RWPE1 (cell line): ENCODE measurements at regions not wholly inside any gene's neighbourhood (a gene's known extent, or its start where the extent isn't known, plus 50 kb on each side); places are given as distances from the start of the nearest gene placed in this dataset.

Source experiments
- CTCF ChIA-PET: fragments of 350-600 bp; sonication (Branson Sonifier 250); formaldehyde crosslinking; extraction: SDS; loops from one replicate; lab custom pipeline; 2021; lab: Yijun Ruan, JAX
- POLR2A ChIA-PET: fragments of 400-600 bp; formaldehyde crosslinking; extraction: SDS; loops from one replicate; lab custom pipeline; 2020; ENCODE audit warnings: antibody characterized with exemption; ENCODE audit not compliant: low non-redundant PET; lab: Yijun Ruan, JAX
- DNase-seq: peaks from one replicate; pipeline ENCODE4 v3.0.0; 2012; ENCODE audit warnings: low spot score
- H3K27ac ChIP-seq: fragments of 450-650 bp; 2 replicates; pipeline ENCODE4 v1.5.1; 2017
- CTCF ChIP-seq: fragments of 450-650 bp; conservative IDR thresholded peaks from 2 replicates; pipeline ENCODE4 v1.5.1; 2017; ENCODE audit warnings: low read depth, mild to moderate bottlenecking

- POLR2A ChIA-PET, result no interaction called here
- TF ChIP-seq CTCF, result no peak
- no peak for DNase-seq
- CTCF ChIA-PET, result interaction anchor here (0.6 to 0.8 kb wide), 2 partner anchors 9 to 1614 kb away, joined by 3 read pairs; no protein-coding TSS in a partner anchor
- H3K27ac ChIP-seq, result no peak overlapping the region
Measured at GRCh38 chr3:117600112-117600511, 890.5 kb downstream of the TUSC7 start.

DNA sequence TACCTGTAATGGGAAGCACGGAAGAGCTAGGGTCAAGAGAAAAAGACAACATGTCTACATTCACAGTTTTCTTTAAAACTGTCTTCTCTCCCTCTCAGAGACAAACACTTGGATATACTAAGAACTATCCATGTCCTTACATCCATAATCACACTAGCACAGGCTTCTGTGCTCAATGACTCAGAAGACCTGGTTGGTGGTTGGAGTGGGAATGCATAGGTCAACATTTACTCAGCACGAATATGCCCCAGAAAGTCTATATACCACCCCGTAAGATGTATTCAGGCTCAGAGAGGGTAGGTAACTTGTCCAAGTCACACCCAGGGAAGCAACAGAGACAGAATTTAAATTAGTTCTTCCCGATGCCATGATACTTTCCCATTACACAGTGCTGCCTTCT lies 891.1 kb downstream of the TUSC7 start:
- TF ChIP-seq CTCF, result no peak
- H3K27ac ChIP-seq, result no peak overlapping the region
- DNase-seq, result no peak
- ChIA-PET CTCF (interaction anchor here (0.6 kb wide), 1 partner anchor 1614 kb away, joined by 3 read pairs; no protein-coding TSS in a partner anchor), POLR2A (no interaction called here)

- ChIA-PET POLR2A (no interaction called here), CTCF (no interaction called here)
- no peak for TF ChIP-seq CTCF
- H3K27ac ChIP-seq, result no peak overlapping the region
- DNase-seq, result no peak
Measured at GRCh38 chr3:117602058-117602644, 892.6 kb downstream of the TUSC7 start.

GRCh38 chr3:117603097-117603496 lies 893.5 kb downstream of the TUSC7 start:
- no peak for TF ChIP-seq CTCF
- no peak for DNase-seq
- H3K27ac ChIP-seq, result no peak overlapping the region
- CTCF ChIA-PET, result interaction anchor here (0.6 to 0.8 kb wide), 2 partner anchors 116 to 799 kb away, joined by 4 to 5 read pairs; no protein-coding TSS in a partner anchor
- POLR2A ChIA-PET, result no interaction called here

DNA sequence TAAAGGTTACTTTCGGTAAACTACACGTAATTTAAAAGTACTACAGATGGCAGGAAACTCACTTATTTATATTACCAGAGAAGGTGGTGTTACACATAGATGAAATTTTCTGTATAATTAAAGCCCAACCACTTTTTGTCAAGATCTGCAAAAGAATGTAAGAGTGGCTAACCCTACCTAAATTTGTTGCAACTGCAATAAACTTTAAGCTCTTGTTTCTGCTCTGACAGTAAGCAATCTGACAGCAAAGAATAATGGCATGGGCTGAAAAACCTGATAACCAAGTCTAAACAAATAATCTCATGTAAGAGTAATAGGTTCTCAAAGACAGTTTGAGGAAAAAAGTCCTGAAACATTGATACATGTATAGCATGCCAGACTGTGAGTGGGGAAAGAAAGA lies 897.3 kb downstream of the TUSC7 start:
- TF ChIP-seq CTCF, result no peak
- POLR2A ChIA-PET, result no interaction called here
- CTCF ChIA-PET, result no interaction called here
- no peak for DNase-seq
- H3K27ac ChIP-seq, result no peak overlapping the region

DNA sequence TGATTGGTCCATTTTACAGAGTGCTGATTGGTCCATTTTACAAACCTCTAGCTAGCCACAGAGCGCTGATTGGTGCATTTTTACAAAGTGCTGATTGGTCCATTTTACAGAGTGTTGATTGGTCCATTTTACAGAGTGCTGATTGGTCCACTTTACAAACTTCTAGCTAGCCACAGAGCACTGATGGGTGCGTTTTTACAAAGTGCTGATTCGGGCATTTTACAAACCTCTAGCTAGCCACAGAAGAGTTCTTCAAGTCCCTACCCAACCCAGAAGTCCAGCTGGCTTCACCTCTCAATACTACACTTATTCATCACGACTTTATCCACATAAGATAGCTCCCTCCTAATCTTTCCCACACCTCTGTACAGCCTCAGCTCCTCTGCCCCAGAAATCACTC lies 899.8 kb downstream of the TUSC7 start:
- no peak for DNase-seq
- POLR2A ChIA-PET, result no interaction called here

More for the DNA sequence above, 899.8 kb downstream of the TUSC7 start:
- no peak for TF ChIP-seq CTCF
- CTCF ChIA-PET, result interaction anchor here (0.7 kb wide), 1 partner anchor 9 kb away, joined by 3 read pairs; no protein-coding TSS in a partner anchor
- H3K27ac ChIP-seq, result no peak overlapping the region
